ENCODE measurements at regions not wholly inside any gene's neighbourhood (a gene's known extent, or its start where the extent isn't known, plus 50 kb on each side); places are given as distances from the start of the nearest gene placed in this dataset.
A peak's percentile ranks its signal among the peaks of the same experiment; 100 is the strongest.

GRCh38 chr2:8297376-8298231 lies 384.3 kb upstream of the ID2 start:
- TF ChIP-seq POLR2A (IDR thresholded peaks at IDR 0.05), result no peak
- no peak for TF ChIP-seq CTCF (IDR thresholded peaks at IDR 0.05)
- Histone ChIP-seq H3K27ac (no peak overlapping the region), H3K4me3 (no peak overlapping the region), H3K4me1 (peaks cover 0 to 9% (median 7%) of the 10 kb centered on the region in 3 donors), H3K9me3 (no peaks in the 10 kb centered on the region), H3K27me3 (no peaks in the 10 kb centered on the region), H3K36me3 (no peaks in the 10 kb centered on the region)
- 93 to 95% methylated on average over 6 to 8 of the region's 8 CpGs for WGBS, 2 donors
- intact Hi-C loops (cut with DNase I), result no loop called here
- DNase-seq, result no peak

DNA sequence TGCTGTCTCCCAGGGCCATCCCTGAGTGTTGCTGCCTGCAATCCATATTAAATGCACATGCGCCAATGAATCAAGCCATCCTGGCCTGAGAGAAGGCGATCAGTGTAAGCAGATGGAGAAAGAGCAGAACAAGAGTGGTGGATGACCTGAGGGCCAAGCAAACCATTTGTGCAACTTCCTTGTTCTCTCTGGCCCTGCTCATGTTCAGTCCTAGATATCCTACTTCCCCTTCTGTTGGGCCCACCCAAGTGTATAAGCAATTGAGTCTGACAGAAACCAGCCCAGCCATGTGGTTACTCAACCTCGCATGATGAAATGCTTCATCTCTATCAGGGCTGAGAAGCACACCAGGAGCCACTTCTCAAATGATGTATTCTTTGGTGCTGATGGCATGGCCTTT lies 383.1 kb upstream of the ID2 start:
- TF ChIP-seq POLR2A (IDR thresholded peaks at IDR 0.05), result no peak
- no peak for TF ChIP-seq CTCF (IDR thresholded peaks at IDR 0.05)
- DNase-seq, result no peak
- Histone ChIP-seq H3K9me3 (no peaks in the 10 kb centered on the region), H3K4me1 (peaks cover 0 to 13% (median 8%) of the 10 kb centered on the region in 3 donors), H3K36me3 (no peaks in the 10 kb centered on the region), H3K27ac (peak overlapping the region in 1 of 4 donors; percentile 44), H3K4me3 (no peak overlapping the region), H3K27me3 (no peaks in the 10 kb centered on the region)
- intact Hi-C loops (cut with DNase I), result no loop called here
- WGBS, 2 donors, result 76 to 95% methylated on average over 2 of the region's 3 CpGs

DNA sequence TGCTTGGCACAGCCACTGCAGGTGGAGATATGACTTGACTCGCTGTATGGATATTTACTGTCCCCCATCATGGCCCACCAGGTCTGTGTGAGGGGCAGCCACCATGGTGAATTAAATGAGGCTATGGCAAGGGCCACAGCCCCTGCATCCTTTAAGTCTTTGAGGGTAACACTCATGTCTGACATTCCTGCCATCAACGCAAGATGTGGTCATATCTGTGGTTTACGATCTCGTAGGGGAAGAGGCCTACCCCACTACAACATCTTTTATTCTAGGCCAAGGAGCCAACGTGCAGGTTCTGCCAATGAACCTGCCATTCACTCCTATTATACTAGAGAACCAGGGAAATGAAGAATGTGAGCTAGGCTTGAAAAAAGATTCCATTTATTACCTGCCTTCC lies 381.6 kb upstream of the ID2 start:
- Histone ChIP-seq H3K36me3 (no peaks in the 10 kb centered on the region), H3K9me3 (no peaks in the 10 kb centered on the region), H3K4me3 (no peak overlapping the region), H3K27ac (no peak overlapping the region), H3K27me3 (no peaks in the 10 kb centered on the region), H3K4me1 (peaks cover 0 to 17% (median 8%) of the 10 kb centered on the region in 3 donors)
- TF ChIP-seq POLR2A (IDR thresholded peaks at IDR 0.05) (no peak), CTCF (IDR thresholded peaks at IDR 0.05) (no peak)
- DNase-seq, result no peak
- intact Hi-C loops (cut with DNase I), result no loop called here
- 50 to 58% methylated on average over 3 of the region's 5 CpGs for WGBS, 2 donors

GRCh38 chr2:8300905-8301304 lies 381.0 kb upstream of the ID2 start:
- no peak overlapping the region for H3K4me3 ChIP-seq
- no peak overlapping the region for H3K27ac ChIP-seq
- peaks cover 0 to 22% (median 8%) of the 10 kb centered on the region in 3 donors for H3K4me1 ChIP-seq
- TF ChIP-seq POLR2A (IDR thresholded peaks at IDR 0.05), result no peak
- no peak for TF ChIP-seq CTCF (IDR thresholded peaks at IDR 0.05)
- H3K36me3 ChIP-seq, result no peaks in the 10 kb centered on the region
- intact Hi-C loops (cut with DNase I), result no loop called here
- no peak for DNase-seq
- no peaks in the 10 kb centered on the region for H3K27me3 ChIP-seq
- WGBS, 2 donors, result 82 to 94% methylated on average over 2 to 3 of the region's 3 CpGs
- no peaks in the 10 kb centered on the region for H3K9me3 ChIP-seq

GRCh38 chr2:8303322-8303832 lies 378.5 kb upstream of the ID2 start:
- Histone ChIP-seq H3K27me3 (no peaks in the 10 kb centered on the region), H3K4me3 (no peak overlapping the region), H3K36me3 (no peaks in the 10 kb centered on the region), H3K27ac (peak overlapping the region in 3 of 4 donors; percentile 12 to 73 (median 33)), H3K4me1 (peaks cover 0 to 44% (median 22%) of the 10 kb centered on the region in 3 donors), H3K9me3 (no peaks in the 10 kb centered on the region)
- WGBS, 2 donors, result 57 to 62% methylated on average over 6 to 9 of the region's 10 CpGs
- TF ChIP-seq POLR2A (IDR thresholded peaks at IDR 0.05) (no peak), CTCF (IDR thresholded peaks at IDR 0.05) (no peak)
- peak; percentile 53 for DNase-seq
- intact Hi-C loops (cut with DNase I), result no loop called here
